T47D (cell line): ENCODE measurements at regions not wholly inside any gene's neighbourhood (a gene's known extent, or its start where the extent isn't known, plus 50 kb on each side); places are given as distances from the start of the nearest gene placed in this dataset.

ENCODE experiments used
- DNase-seq, 2 experiments: peaks; one replicate each; pipeline versions ENCODE4 v3.0.0 to v3.0.0-alpha.2; 2011 to 2012; ENCODE audit warnings: low read depth in 1 of 2, low spot score in 1 of 2
- JUND ChIP-seq: IDR thresholded peaks from 2 replicates; pipeline ENCODE4 v1.6.1; 2012; ENCODE audit warnings: low read depth
- in situ Hi-C: cut with HindIII; loops from 2 replicates; pipeline ENCODE4 v1.10.0; 2016; ENCODE audit warnings: low sequenced_read_pairs, low pct_unique_long_range_greater_than_20kb

GRCh38 chr5:174837919-174838902, 113.8 kb downstream of the MSX2 start:
- in situ Hi-C loops, result no loop called here
- TF ChIP-seq JUND, result no peak
- DNase-seq, result peak in 1 of 2 experiments; percentile 10

- no peak for DNase-seq
- TF ChIP-seq JUND, result no peak
- in situ Hi-C loops, result no loop called here
Measured at GRCh38 chr5:174834081-174834480, 109.7 kb downstream of the MSX2 start.

GRCh38 chr5:174832811-174833210, 108.4 kb downstream of the MSX2 start:
- DNase-seq, result no peak
- in situ Hi-C loops, result no loop called here
- no peak for TF ChIP-seq JUND

- TF ChIP-seq JUND, result no peak
- in situ Hi-C loops, result no loop called here
- no peak for DNase-seq
Measured at GRCh38 chr5:174832025-174832424, 107.6 kb downstream of the MSX2 start.

GRCh38 chr5:174831031-174831660, 106.8 kb downstream of the MSX2 start:
- in situ Hi-C loops, result no loop called here

GRCh38 chr5:174829511-174829864, 105.1 kb downstream of the MSX2 start:
- DNase-seq, result no peak
- TF ChIP-seq JUND, result no peak
- in situ Hi-C loops, result no loop called here

More at GRCh38 chr5:174831031-174831660, 106.8 kb downstream of the MSX2 start:
- DNase-seq, result no peak
- TF ChIP-seq JUND, result no peak

- in situ Hi-C loops, result no loop called here
- no peak for TF ChIP-seq JUND
- DNase-seq, result no peak
Measured at GRCh38 chr5:174828804-174829510, 104.6 kb downstream of the MSX2 start.

- in situ Hi-C loops, result no loop called here
- no peak for TF ChIP-seq JUND
- DNase-seq, result no peak
Measured at GRCh38 chr5:174827558-174827957, 103.2 kb downstream of the MSX2 start.

- in situ Hi-C loops, result no loop called here
- DNase-seq, result no peak
- no peak for TF ChIP-seq JUND
Measured at GRCh38 chr5:174825587-174825986, 101.2 kb downstream of the MSX2 start.

- in situ Hi-C loops, result no loop called here
- DNase-seq, result no peak
- TF ChIP-seq JUND, result no peak
Measured at GRCh38 chr5:174818430-174818829, 94.0 kb downstream of the MSX2 start.

- TF ChIP-seq JUND, result no peak
- DNase-seq, result no peak
- in situ Hi-C loops, result no loop called here
Measured at GRCh38 chr5:174817610-174818009, 93.2 kb downstream of the MSX2 start.

GRCh38 chr5:174816858-174817257, 92.5 kb downstream of the MSX2 start:
- no peak for TF ChIP-seq JUND
- in situ Hi-C loops, result no loop called here
- DNase-seq, result peak in 1 of 2 experiments; percentile 40

GRCh38 chr5:174811438-174811837, 87.1 kb downstream of the MSX2 start:
- DNase-seq, result no peak
- in situ Hi-C loops, result no loop called here
- no peak for TF ChIP-seq JUND
